ENCODE measurements at regions not wholly inside any gene's neighbourhood (a gene's known extent, or its start where the extent isn't known, plus 50 kb on each side); places are given as distances from the start of the nearest gene placed in this dataset.

DNA sequence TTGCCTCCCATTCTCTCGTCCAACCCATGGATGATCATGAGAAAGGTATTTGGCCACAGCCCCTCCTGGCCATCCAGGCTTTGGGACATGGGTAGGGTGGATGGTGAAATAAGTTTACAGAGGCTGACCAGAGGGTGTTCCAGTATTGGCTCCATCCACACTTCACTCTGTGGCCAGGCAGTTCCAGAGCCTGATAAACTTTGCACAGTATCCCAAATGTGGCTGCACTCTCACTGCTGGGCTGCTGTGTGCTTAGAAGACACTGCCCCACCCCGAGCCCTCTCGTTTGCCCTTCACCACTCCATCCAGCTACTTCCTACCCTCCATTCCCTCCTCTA is 72.0 kb upstream of the ZMIZ1 start:
- TF ChIP-seq, protein P1, sequence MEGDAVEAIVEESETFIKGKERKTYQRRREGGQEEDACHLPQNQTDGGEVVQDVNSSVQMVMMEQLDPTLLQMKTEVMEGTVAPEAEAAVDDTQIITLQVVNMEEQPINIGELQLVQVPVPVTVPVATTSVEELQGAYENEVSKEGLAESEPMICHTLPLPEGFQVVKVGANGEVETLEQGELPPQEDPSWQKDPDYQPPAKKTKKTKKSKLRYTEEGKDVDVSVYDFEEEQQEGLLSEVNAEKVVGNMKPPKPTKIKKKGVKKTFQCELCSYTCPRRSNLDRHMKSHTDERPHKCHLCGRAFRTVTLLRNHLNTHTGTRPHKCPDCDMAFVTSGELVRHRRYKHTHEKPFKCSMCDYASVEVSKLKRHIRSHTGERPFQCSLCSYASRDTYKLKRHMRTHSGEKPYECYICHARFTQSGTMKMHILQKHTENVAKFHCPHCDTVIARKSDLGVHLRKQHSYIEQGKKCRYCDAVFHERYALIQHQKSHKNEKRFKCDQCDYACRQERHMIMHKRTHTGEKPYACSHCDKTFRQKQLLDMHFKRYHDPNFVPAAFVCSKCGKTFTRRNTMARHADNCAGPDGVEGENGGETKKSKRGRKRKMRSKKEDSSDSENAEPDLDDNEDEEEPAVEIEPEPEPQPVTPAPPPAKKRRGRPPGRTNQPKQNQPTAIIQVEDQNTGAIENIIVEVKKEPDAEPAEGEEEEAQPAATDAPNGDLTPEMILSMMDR (IDR thresholded peaks at IDR 0.05): no peak
- TF ChIP-seq POLR2A (IDR thresholded peaks at IDR 0.05): no peak

Data from right lobe of liver (tissue), 4 donors.